Mesenchymal stem cell (in vitro differentiated cells and primary cell): ENCODE measurements at regions not wholly inside any gene's neighbourhood (a gene's known extent, or its start where the extent isn't known, plus 50 kb on each side); places are given as distances from the start of the nearest gene placed in this dataset.
A peak's percentile ranks its signal among the peaks of the same experiment; 100 is the strongest.

Experiments
- DNase-seq: peaks from one replicate; pipeline ENCODE4 v3.0.0-alpha.2; 2013
- H2AFZ ChIP-seq: one replicate; pipeline ENCODE4 v1.6.1; 2013; ENCODE audit warnings: low read depth, mild to moderate bottlenecking, control low read depth, inconsistent platforms, low read length, moderate library complexity
- H2AK5ac ChIP-seq: 2 replicates; pipeline ENCODE4 v1.6.1; 2013; ENCODE audit warnings: low read length, moderate library complexity, mild to moderate bottlenecking, inconsistent platforms; ENCODE audit not compliant: severe bottlenecking
- H2BK120ac ChIP-seq: one replicate; pipeline ENCODE4 v1.6.1; 2013; ENCODE audit warnings: low read depth, mild to moderate bottlenecking, inconsistent platforms, low read length, moderate library complexity
- H2BK12ac ChIP-seq, 2 experiments: one replicate each; pipeline ENCODE4 v1.6.1; 2013; ENCODE audit warnings: inconsistent platforms in 2 of 2, low read length in 2 of 2, mild to moderate bottlenecking in 2 of 2, moderate library complexity in 2 of 2, control low read depth in 1 of 2
- H2BK15ac ChIP-seq: one replicate; pipeline ENCODE4 v1.6.1; 2013; ENCODE audit warnings: mild to moderate bottlenecking, low read depth, inconsistent platforms; ENCODE audit not compliant: poor library complexity, severe bottlenecking
- H2BK5ac ChIP-seq: 2 replicates; pipeline ENCODE4 v1.6.1; 2013; ENCODE audit warnings: low read depth, mild to moderate bottlenecking, low read length, control low read depth, inconsistent platforms; ENCODE audit not compliant: poor library complexity, severe bottlenecking
- H3K14ac ChIP-seq, 2 experiments: one replicate each; pipeline ENCODE4 v1.6.1; 2013; ENCODE audit warnings: inconsistent platforms in 2 of 2, low read length in 2 of 2, control low read depth in 1 of 2, mild to moderate bottlenecking in 1 of 2, moderate library complexity in 1 of 2
- H3K18ac ChIP-seq, 2 experiments: one replicate each; pipeline ENCODE4 v1.6.1; 2013; ENCODE audit warnings: inconsistent platforms in 2 of 2, low read length in 2 of 2, control low read depth in 1 of 2, low read depth in 1 of 2, mild to moderate bottlenecking in 1 of 2
- H3K23ac ChIP-seq, 2 experiments: one replicate each; pipeline ENCODE4 v1.6.1; 2013; ENCODE audit warnings: inconsistent platforms in 2 of 2, low read length in 2 of 2, mild to moderate bottlenecking in 2 of 2, moderate library complexity in 2 of 2, control low read depth in 1 of 2
- H3K27ac ChIP-seq: 2 replicates; pipeline ENCODE4 v1.5.1; 2013; ENCODE audit warnings: mild to moderate bottlenecking, moderate library complexity, low read length, control low read depth, inconsistent platforms; ENCODE audit not compliant: poor library complexity, severe bottlenecking
- H3K27me3 ChIP-seq, 2 experiments: 2 replicates each; pipeline versions ENCODE4 v1.6.1 to v1.7.0; 2013; ENCODE audit warnings: low read length in 2 of 2, mild to moderate bottlenecking in 2 of 2, moderate library complexity in 2 of 2, control low read depth in 1 of 2, inconsistent platforms in 1 of 2; ENCODE audit not compliant: control insufficient read depth in 1 of 2, insufficient read depth in 1 of 2
- H3K36me3 ChIP-seq, 2 experiments: 2 replicates each; pipeline versions ENCODE4 v1.6.1 to v1.7.0; 2013; ENCODE audit warnings: low read length in 2 of 2, control low read depth in 1 of 2, inconsistent platforms in 1 of 2, low read depth in 1 of 2, mild to moderate bottlenecking in 1 of 2; ENCODE audit not compliant: insufficient read depth in 2 of 2, control insufficient read depth in 1 of 2
- H3K4ac ChIP-seq, 2 experiments: one replicate each; pipeline ENCODE4 v1.6.1; 2013; ENCODE audit warnings: inconsistent platforms in 2 of 2, low read length in 2 of 2, mild to moderate bottlenecking in 2 of 2, moderate library complexity in 2 of 2, control low read depth in 1 of 2, low read depth in 1 of 2
- H3K4me1 ChIP-seq: 2 replicates; pipeline ENCODE4 v1.6.1; 2013; ENCODE audit warnings: low read depth, low read length, control low read depth; ENCODE audit not compliant: control insufficient read depth, insufficient read depth
- H3K4me2 ChIP-seq: 2 replicates; pipeline ENCODE4 v1.6.1; 2013; ENCODE audit warnings: low read length, mild to moderate bottlenecking, inconsistent platforms; ENCODE audit not compliant: poor library complexity, severe bottlenecking
- H3K4me3 ChIP-seq, 2 experiments: 2 replicates each; pipeline versions ENCODE4 v1.5.1 to v1.7.0; 2013; ENCODE audit warnings: low read length in 2 of 2, mild to moderate bottlenecking in 2 of 2, control low read depth in 1 of 2, low read depth in 1 of 2; ENCODE audit not compliant: insufficient read depth in 1 of 2
- H3K79me1 ChIP-seq: replicated peaks from 2 replicates; pipeline ENCODE4 v1.6.1; 2013; ENCODE audit warnings: mild to moderate bottlenecking, control low read depth, low read length, inconsistent platforms; ENCODE audit not compliant: poor library complexity, severe bottlenecking
- H3K9ac ChIP-seq: 2 replicates; pipeline ENCODE4 v1.7.0; 2013; ENCODE audit warnings: mild to moderate bottlenecking, low read length, moderate library complexity
- H3K9me3 ChIP-seq: 2 replicates; pipeline ENCODE4 v1.7.0; 2013; ENCODE audit warnings: mild to moderate bottlenecking, low read length; ENCODE audit not compliant: control insufficient read depth
- H4K8ac ChIP-seq: one replicate; pipeline ENCODE4 v1.6.1; 2013; ENCODE audit warnings: inconsistent platforms, mild to moderate bottlenecking, low read length, moderate library complexity
- H4K91ac ChIP-seq: one replicate; pipeline ENCODE4 v1.6.1; 2013; ENCODE audit warnings: mild to moderate bottlenecking, low read length, inconsistent platforms
- whole genome bisulfite sequencing: methylation state at CpG from one replicate; pipeline ENCODE4 v1.1.7; 2013; ENCODE audit warnings: mixed read lengths; 5-methylcytosine and 5-hydroxymethylcytosine counted together

GRCh38 chr5:66440202-66440680 is 156.0 kb upstream of the MAST4 start:
- WGBS, result 58% methylated on average over 4 of the region's 5 CpGs

GRCh38 chr5:66441351-66441750 is 154.8 kb upstream of the MAST4 start:
- Histone ChIP-seq H2AFZ (no peak overlapping the region), H2BK5ac (no peak overlapping the region), H3K23ac (no peak overlapping the region), H3K4me3 (no peak overlapping the region), H3K18ac (no peak overlapping the region), H4K91ac (no peak overlapping the region), H3K14ac (no peak overlapping the region), H3K36me3 (no peaks in the 10 kb centered on the region), H3K4me1 (no peaks in the 10 kb centered on the region), H3K79me1 (no peaks in the 10 kb centered on the region), H3K4ac (no peak overlapping the region), H3K9me3 (no peaks in the 10 kb centered on the region), H2AK5ac (no peak overlapping the region), H3K27ac (no peak overlapping the region), H2BK15ac (no peak overlapping the region), H3K27me3 (no peaks in the 10 kb centered on the region), H2BK12ac (no peak overlapping the region), H2BK120ac (no peak overlapping the region), H4K8ac (no peak overlapping the region), H3K4me2 (no peak overlapping the region), H3K9ac (no peak overlapping the region)
- 80% methylated on average over 1 of the region's 1 CpG for WGBS
- no peak for DNase-seq

More at GRCh38 chr5:66440202-66440680, 156.0 kb upstream of the MAST4 start:
- Histone ChIP-seq H3K4me2 (no peak overlapping the region), H2BK15ac (no peak overlapping the region), H2AK5ac (no peak overlapping the region), H3K4me1 (no peaks in the 10 kb centered on the region), H3K27ac (no peak overlapping the region), H4K8ac (no peak overlapping the region), H3K36me3 (no peaks in the 10 kb centered on the region), H2BK12ac (no peak overlapping the region), H3K4ac (no peak overlapping the region), H3K9me3 (no peaks in the 10 kb centered on the region), H3K27me3 (no peaks in the 10 kb centered on the region), H4K91ac (no peak overlapping the region), H3K4me3 (peak overlapping the region in 1 of 2 experiments; percentile 37), H2BK5ac (no peak overlapping the region), H3K14ac (no peak overlapping the region), H3K79me1 (no peaks in the 10 kb centered on the region), H2BK120ac (no peak overlapping the region), H3K9ac (peak overlapping the region; percentile 81), H3K23ac (no peak overlapping the region), H3K18ac (no peak overlapping the region), H2AFZ (no peak overlapping the region)
- peak; percentile 37 for DNase-seq

- no peak overlapping the region for H2BK120ac ChIP-seq
- no peak overlapping the region for H4K91ac ChIP-seq
- no peak overlapping the region for H2BK12ac ChIP-seq
- H3K4me3 ChIP-seq, result no peak overlapping the region
- H2BK5ac ChIP-seq, result no peak overlapping the region
- no peak overlapping the region for H2AK5ac ChIP-seq
- H3K9me3 ChIP-seq, result no peaks in the 10 kb centered on the region
- H3K27ac ChIP-seq, result no peak overlapping the region
- H3K14ac ChIP-seq, result no peak overlapping the region
- no peak overlapping the region for H3K18ac ChIP-seq
- no peaks in the 10 kb centered on the region for H3K36me3 ChIP-seq
- DNase-seq, result peak; percentile 38
- no peaks in the 10 kb centered on the region for H3K27me3 ChIP-seq
- H3K4me1 ChIP-seq, result no peaks in the 10 kb centered on the region
- H3K23ac ChIP-seq, result no peak overlapping the region
- no peak overlapping the region for H4K8ac ChIP-seq
- H3K4ac ChIP-seq, result no peak overlapping the region
- H3K4me2 ChIP-seq, result no peak overlapping the region
- WGBS, result 42% methylated on average over 4 of the region's 5 CpGs
- H3K79me1 ChIP-seq, result no peaks in the 10 kb centered on the region
- H2BK15ac ChIP-seq, result no peak overlapping the region
- no peak overlapping the region for H2AFZ ChIP-seq
- no peak overlapping the region for H3K9ac ChIP-seq
Measured at GRCh38 chr5:66442951-66443445, 153.2 kb upstream of the MAST4 start.

GRCh38 chr5:66443462-66444130 is 152.6 kb upstream of the MAST4 start:
- WGBS, result 89% methylated on average over 4 of the region's 4 CpGs
- peak; percentile 2 for DNase-seq

More at GRCh38 chr5:66443462-66444130, 152.6 kb upstream of the MAST4 start:
- no peak overlapping the region for H4K91ac ChIP-seq
- no peaks in the 10 kb centered on the region for H3K79me1 ChIP-seq
- H3K4me1 ChIP-seq, result no peaks in the 10 kb centered on the region
- no peaks in the 10 kb centered on the region for H3K9me3 ChIP-seq
- no peak overlapping the region for H4K8ac ChIP-seq
- no peak overlapping the region for H2AFZ ChIP-seq
- no peak overlapping the region for H2BK15ac ChIP-seq
- no peak overlapping the region for H2BK5ac ChIP-seq
- no peak overlapping the region for H2AK5ac ChIP-seq
- no peaks in the 10 kb centered on the region for H3K36me3 ChIP-seq
- no peak overlapping the region for H3K4me3 ChIP-seq
- no peaks in the 10 kb centered on the region for H3K27me3 ChIP-seq
- no peak overlapping the region for H3K14ac ChIP-seq
- H3K18ac ChIP-seq, result no peak overlapping the region
- H3K4ac ChIP-seq, result no peak overlapping the region
- H3K27ac ChIP-seq, result no peak overlapping the region
- H3K9ac ChIP-seq, result no peak overlapping the region
- H2BK12ac ChIP-seq, result no peak overlapping the region
- no peak overlapping the region for H3K23ac ChIP-seq
- no peak overlapping the region for H3K4me2 ChIP-seq
- no peak overlapping the region for H2BK120ac ChIP-seq
